ENCODE measurements at regions not wholly inside any gene's neighbourhood (a gene's known extent, or its start where the extent isn't known, plus 50 kb on each side); places are given as distances from the start of the nearest gene placed in this dataset.

- TF ChIP-seq CTCF (conservative IDR thresholded peaks at IDR 0.05; ENCODE audit: low read depth, low read length), result no peak
- no peak overlapping the region for H3K4me3 ChIP-seq (ENCODE audit: low read length)
- no peak for DNase-seq (ENCODE audit: low read depth)
These were observed 315.2 kb downstream of the FOXL1 start for GRCh38 chr16:86893506-86893905.

GRCh38 chr16:86894029-86894567 lies 315.7 kb downstream of the FOXL1 start:
- no peak for DNase-seq (ENCODE audit: low read depth)
- no peak for TF ChIP-seq CTCF (conservative IDR thresholded peaks at IDR 0.05; ENCODE audit: low read depth, low read length)
- H3K4me3 ChIP-seq (ENCODE audit: low read length), result no peak overlapping the region

DNA sequence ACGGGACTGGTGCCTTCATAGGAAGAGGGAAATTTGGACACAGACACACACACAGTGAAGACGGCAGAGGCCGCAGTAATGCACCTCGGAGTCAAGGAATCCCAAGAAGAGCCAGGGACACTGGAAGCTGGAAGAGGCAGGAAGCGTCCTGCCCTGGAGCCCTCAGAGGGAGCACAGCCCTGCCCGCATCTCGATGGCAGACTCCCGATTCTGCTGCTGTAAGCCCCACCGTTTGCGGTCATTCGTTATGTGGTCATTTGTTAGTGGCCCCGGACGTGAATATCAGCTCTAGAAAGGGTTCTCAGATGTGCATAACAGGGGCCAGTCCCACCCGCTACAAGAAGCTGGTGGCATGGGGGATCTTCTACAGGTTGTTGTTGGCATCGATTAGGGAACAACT lies 316.6 kb downstream of the FOXL1 start:
- H3K4me3 ChIP-seq (ENCODE audit: low read length), result no peak overlapping the region
- TF ChIP-seq CTCF (conservative IDR thresholded peaks at IDR 0.05; ENCODE audit: low read depth, low read length), result no peak
- no peak for DNase-seq (ENCODE audit: low read depth)

- DNase-seq (ENCODE audit: low read depth), result no peak
- no peak overlapping the region for H3K4me3 ChIP-seq (ENCODE audit: low read length)
- no peak for TF ChIP-seq CTCF (conservative IDR thresholded peaks at IDR 0.05; ENCODE audit: low read depth, low read length)
These were observed 317.3 kb downstream of the FOXL1 start for GRCh38 chr16:86895606-86896005.

DNA sequence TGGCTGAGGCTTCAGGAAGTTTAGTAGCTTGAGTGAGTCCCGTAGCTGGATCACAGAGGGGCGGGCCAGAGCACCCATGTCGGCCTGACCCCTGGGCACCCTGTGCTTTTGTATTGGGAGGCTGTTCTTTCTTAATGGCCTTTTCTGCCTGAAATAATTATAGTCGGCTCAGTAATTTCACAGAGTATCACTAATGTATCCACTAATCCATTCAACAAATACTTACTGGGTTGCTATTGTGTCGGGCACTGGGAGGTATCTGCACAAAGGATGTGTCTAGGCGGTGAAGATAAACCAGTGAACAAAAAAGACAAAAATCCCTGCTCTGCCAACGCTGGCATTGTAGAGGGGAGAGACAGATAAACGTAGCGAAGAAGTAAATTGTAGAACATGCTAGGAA lies 318.6 kb downstream of the FOXL1 start:
- DNase-seq (ENCODE audit: low read depth), result no peak
- TF ChIP-seq CTCF (conservative IDR thresholded peaks at IDR 0.05; ENCODE audit: low read depth, low read length), result no peak

DNA sequence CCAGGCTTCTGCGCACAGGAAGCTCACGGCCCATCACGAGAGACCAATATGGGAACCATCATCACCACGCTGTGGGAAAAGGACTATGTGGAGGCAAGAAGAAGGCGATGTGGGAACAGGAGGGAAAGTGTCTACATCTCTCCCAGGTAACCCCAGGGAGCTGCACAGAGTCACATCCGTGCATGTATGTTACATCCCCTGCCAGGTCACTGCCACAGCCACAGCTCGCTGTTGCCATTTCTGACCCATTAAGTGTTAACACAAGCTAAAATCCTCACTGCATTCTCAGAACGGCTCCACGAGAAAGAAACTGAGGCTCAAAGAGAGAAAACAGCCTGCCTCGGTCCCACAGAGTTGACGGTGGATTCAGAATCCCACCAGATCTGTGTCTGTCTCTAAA lies 319.1 kb downstream of the FOXL1 start:
- no peak for TF ChIP-seq CTCF (conservative IDR thresholded peaks at IDR 0.05; ENCODE audit: low read depth, low read length)

More for the DNA sequence above, 318.6 kb downstream of the FOXL1 start:
- no peak overlapping the region for H3K4me3 ChIP-seq (ENCODE audit: low read length)

DNA sequence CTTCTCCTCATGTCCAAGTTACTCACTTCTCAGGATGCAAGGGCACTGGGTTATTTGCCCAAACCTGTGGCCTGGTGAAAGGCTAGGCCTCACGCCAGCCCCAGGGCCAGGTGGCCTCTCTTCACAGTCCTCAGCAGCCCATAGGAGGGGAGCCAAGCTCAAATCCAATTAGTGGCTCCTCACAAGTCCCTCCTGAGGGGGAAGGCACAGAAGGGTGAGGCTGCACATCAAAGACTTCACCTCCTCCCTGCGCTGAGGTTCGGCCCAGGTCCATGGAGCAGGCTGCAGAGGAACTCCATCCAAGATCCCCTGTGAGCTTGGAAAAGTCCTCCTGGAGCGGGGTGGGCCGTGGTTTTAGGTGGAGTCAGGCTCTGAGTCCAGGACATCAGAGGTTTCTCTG lies 320.0 kb downstream of the FOXL1 start:
- TF ChIP-seq CTCF (conservative IDR thresholded peaks at IDR 0.05; ENCODE audit: low read depth, low read length), result no peak
- no peak overlapping the region for H3K4me3 ChIP-seq (ENCODE audit: low read length)

More for the DNA sequence above, 319.1 kb downstream of the FOXL1 start:
- H3K4me3 ChIP-seq (ENCODE audit: low read length), result no peak overlapping the region
- no peak for DNase-seq (ENCODE audit: low read depth)

More for the DNA sequence above, 320.0 kb downstream of the FOXL1 start:
- no peak for DNase-seq (ENCODE audit: low read depth)
